MM.1S (cell line): ENCODE measurements at regions not wholly inside any gene's neighbourhood (a gene's known extent, or its start where the extent isn't known, plus 50 kb on each side); places are given as distances from the start of the nearest gene placed in this dataset.

Experiments used
- DNase-seq: peaks from one replicate; pipeline ENCODE4 v3.0.0-alpha.2; 2015
- H2AFZ ChIP-seq: fragments of 300-600 bp; sonication (generic); 2 replicates; pipeline ENCODE4 v1.6.0; 2016; ENCODE audit warnings: antibody characterized with exemption, low read length
- H3F3A ChIP-seq: fragments of 300-600 bp; sonication (generic); 2 replicates; pipeline ENCODE4 v1.6.1; 2016; ENCODE audit warnings: mild to moderate bottlenecking, antibody characterized with exemption, low read length, moderate library complexity, mixed read lengths; ENCODE audit not compliant: insufficient read depth
- H3K27ac ChIP-seq: fragments of 300-600 bp; sonication (generic); 2 replicates; pipeline ENCODE4 v1.5.1; 2016; ENCODE audit warnings: mild to moderate bottlenecking, low read length
- H3K27me3 ChIP-seq: fragments of 300-600 bp; sonication (generic); replicated peaks from 2 replicates; pipeline ENCODE4 v1.6.0; 2016; ENCODE audit warnings: low read length; ENCODE audit not compliant: insufficient read depth
- H3K36me3 ChIP-seq: fragments of 300-600 bp; sonication (generic); replicated peaks from 2 replicates; pipeline ENCODE4 v1.6.1; 2016; ENCODE audit warnings: mild to moderate bottlenecking, low read length, mixed read lengths; ENCODE audit not compliant: insufficient read depth
- H3K4me1 ChIP-seq: fragments of 300-600 bp; sonication (generic); 2 replicates; pipeline ENCODE4 v1.6.1; 2016; ENCODE audit warnings: low read length, mixed read lengths
- H3K4me2 ChIP-seq: fragments of 300-600 bp; sonication (generic); 2 replicates; pipeline ENCODE4 v1.6.0; 2016; ENCODE audit warnings: low read depth, low read length
- H3K4me3 ChIP-seq: fragments of 300-600 bp; sonication (generic); 2 replicates; pipeline ENCODE4 v1.5.1; 2016; ENCODE audit warnings: low read length, mixed read lengths
- H3K79me2 ChIP-seq: fragments of 300-600 bp; sonication (generic); 2 replicates; pipeline ENCODE4 v1.6.1; 2016; ENCODE audit warnings: mixed run types, low read length, mixed read lengths
- H3K9ac ChIP-seq: fragments of 300-600 bp; sonication (generic); 2 replicates; pipeline ENCODE4 v1.6.1; 2016; ENCODE audit warnings: low read length, mixed read lengths
- H3K9me2 ChIP-seq: fragments of 300-600 bp; sonication (generic); replicated peaks from 2 replicates; pipeline ENCODE4 v1.6.1; 2016; ENCODE audit warnings: mild to moderate bottlenecking, low read length, mixed read lengths; ENCODE audit not compliant: insufficient read depth
- H3K9me3 ChIP-seq: fragments of 300-600 bp; sonication (generic); replicated peaks from 2 replicates; pipeline ENCODE4 v1.6.1; 2016; ENCODE audit warnings: mild to moderate bottlenecking, low read length, mixed read lengths; ENCODE audit not compliant: insufficient read depth
- H4K20me1 ChIP-seq: fragments of 300-600 bp; sonication (generic); 2 replicates; pipeline ENCODE4 v1.6.1; 2016; ENCODE audit warnings: mild to moderate bottlenecking, low read length, moderate library complexity, mixed read lengths; ENCODE audit not compliant: insufficient read depth
- CTCF ChIP-seq: fragments of 300-600 bp; sonication (generic); IDR thresholded peaks from 2 replicates; pipeline ENCODE4 v1.5.1; 2016; ENCODE audit warnings: antibody characterized with exemption, low read length, mixed read lengths
- EZH2 ChIP-seq: fragments of 300-600 bp; sonication (generic); optimal IDR thresholded peaks from 2 replicates; pipeline ENCODE3; 2017; ENCODE audit warnings: low read depth, mild to moderate bottlenecking, antibody characterized with exemption, low read length, mixed read lengths
- EZH2phosphoT487 ChIP-seq: fragments of 300-600 bp; sonication (generic); IDR thresholded peaks from 2 replicates; pipeline ENCODE4 v1.6.1; 2018; ENCODE audit warnings: antibody characterized with exemption, low read length

DNA sequence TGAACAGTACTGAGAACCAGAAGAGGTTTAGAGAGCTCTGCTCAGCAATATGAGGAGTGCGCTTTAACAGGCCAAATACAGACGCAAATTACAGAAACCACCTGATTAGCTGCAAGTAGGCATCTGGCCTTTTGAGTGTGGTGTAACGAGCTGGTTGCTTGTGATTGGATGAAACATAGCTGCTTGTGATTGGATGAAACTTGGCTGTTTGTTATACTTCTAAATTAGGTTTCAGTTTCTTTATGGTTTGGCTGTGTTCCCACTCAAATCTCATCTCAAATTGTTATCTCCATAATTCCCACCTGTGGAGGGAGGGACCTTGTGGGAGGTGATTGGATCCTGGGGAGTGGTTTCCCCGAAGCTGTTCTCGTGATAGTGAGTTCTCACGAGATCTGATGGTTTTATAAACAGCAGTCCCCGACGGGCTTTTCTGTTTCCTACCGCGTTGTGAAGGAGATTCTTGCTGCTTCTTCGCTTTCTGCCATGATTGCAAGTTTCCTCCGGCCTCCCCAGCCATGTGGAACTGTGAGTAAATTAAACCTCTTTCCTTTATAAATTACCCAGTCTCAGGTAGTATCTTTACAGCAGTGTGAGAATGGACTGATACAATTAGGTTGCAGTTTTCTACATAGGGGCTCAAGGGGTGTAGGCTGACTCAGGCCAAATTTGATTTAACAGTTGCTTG is 655.9 kb upstream of the MAN1A1 start:
- H3K4me2 ChIP-seq = no peak overlapping the region
- no peak for DNase-seq

GRCh38 chr6:119986934-119987549 is 637.5 kb upstream of the MAN1A1 start:
- Histone ChIP-seq H4K20me1 (no peaks in the 10 kb centered on the region), H3K4me3 (no peak overlapping the region)
- TF ChIP-seq EZH2phosphoT487 = no peak
- no peak for TF ChIP-seq EZH2
- no peak for TF ChIP-seq CTCF

More for the DNA sequence above, 655.9 kb upstream of the MAN1A1 start:
- TF ChIP-seq CTCF (no peak), EZH2 (no peak), EZH2phosphoT487 (no peak)
- no peaks in the 10 kb centered on the region for H3K4me1 ChIP-seq
- no peaks in the 10 kb centered on the region for H3K9me2 ChIP-seq
- no peak overlapping the region for H3K4me3 ChIP-seq
- H3K9ac ChIP-seq = no peak overlapping the region
- no peaks in the 10 kb centered on the region for H3F3A ChIP-seq
- H3K9me3 ChIP-seq = no peaks in the 10 kb centered on the region
- H3K79me2 ChIP-seq = no peaks in the 10 kb centered on the region
- H3K27me3 ChIP-seq = no peaks in the 10 kb centered on the region
- no peaks in the 10 kb centered on the region for H3K36me3 ChIP-seq
- H4K20me1 ChIP-seq = no peaks in the 10 kb centered on the region
- H3K27ac ChIP-seq = no peak overlapping the region
- H2AFZ ChIP-seq = no peak overlapping the region; the same call in 1 of the 2 replicates

GRCh38 chr6:119985952-119986736 is 636.6 kb upstream of the MAN1A1 start:
- no peak for DNase-seq
- H3K4me2 ChIP-seq = no peak overlapping the region
- TF ChIP-seq EZH2phosphoT487 = no peak
- no peak for TF ChIP-seq EZH2
- H3K4me1 ChIP-seq = no peaks in the 10 kb centered on the region
- no peak overlapping the region for H3K27ac ChIP-seq
- H3K79me2 ChIP-seq = no peaks in the 10 kb centered on the region
- no peaks in the 10 kb centered on the region for H4K20me1 ChIP-seq
- no peaks in the 10 kb centered on the region for H3F3A ChIP-seq
- no peaks in the 10 kb centered on the region for H3K9me3 ChIP-seq
- H3K9ac ChIP-seq = no peak overlapping the region
- H2AFZ ChIP-seq = no peak overlapping the region
- H3K9me2 ChIP-seq = no peaks in the 10 kb centered on the region; the same call in 1 of the 2 replicates
- no peak overlapping the region for H3K4me3 ChIP-seq
- no peaks in the 10 kb centered on the region for H3K36me3 ChIP-seq
- H3K27me3 ChIP-seq = no peaks in the 10 kb centered on the region

More at GRCh38 chr6:119986934-119987549, 637.5 kb upstream of the MAN1A1 start:
- Histone ChIP-seq H2AFZ (no peak overlapping the region), H3K9me2 (no peaks in the 10 kb centered on the region; the same call in 1 of the 2 replicates), H3K4me1 (no peaks in the 10 kb centered on the region), H3K9me3 (no peaks in the 10 kb centered on the region), H3K36me3 (no peaks in the 10 kb centered on the region), H3K27me3 (no peaks in the 10 kb centered on the region), H3K9ac (no peak overlapping the region), H3K27ac (no peak overlapping the region), H3K4me2 (no peak overlapping the region), H3F3A (no peaks in the 10 kb centered on the region), H3K79me2 (no peaks in the 10 kb centered on the region)
- no peak for DNase-seq
